MM.1S (cell line): ENCODE measurements at regions not wholly inside any gene's neighbourhood (a gene's known extent, or its start where the extent isn't known, plus 50 kb on each side); places are given as distances from the start of the nearest gene placed in this dataset.

Experiments used
- DNase-seq: peaks from one replicate; pipeline ENCODE4 v3.0.0-alpha.2; 2015
- H2AFZ ChIP-seq: fragments of 300-600 bp; sonication (generic); 2 replicates; pipeline ENCODE4 v1.6.0; 2016; ENCODE audit warnings: antibody characterized with exemption, low read length
- H3F3A ChIP-seq: fragments of 300-600 bp; sonication (generic); 2 replicates; pipeline ENCODE4 v1.6.1; 2016; ENCODE audit warnings: mild to moderate bottlenecking, antibody characterized with exemption, low read length, moderate library complexity, mixed read lengths; ENCODE audit not compliant: insufficient read depth
- H3K27ac ChIP-seq: fragments of 300-600 bp; sonication (generic); 2 replicates; pipeline ENCODE4 v1.5.1; 2016; ENCODE audit warnings: mild to moderate bottlenecking, low read length
- H3K27me3 ChIP-seq: fragments of 300-600 bp; sonication (generic); replicated peaks from 2 replicates; pipeline ENCODE4 v1.6.0; 2016; ENCODE audit warnings: low read length; ENCODE audit not compliant: insufficient read depth
- H3K36me3 ChIP-seq: fragments of 300-600 bp; sonication (generic); replicated peaks from 2 replicates; pipeline ENCODE4 v1.6.1; 2016; ENCODE audit warnings: mild to moderate bottlenecking, low read length, mixed read lengths; ENCODE audit not compliant: insufficient read depth
- H3K4me1 ChIP-seq: fragments of 300-600 bp; sonication (generic); 2 replicates; pipeline ENCODE4 v1.6.1; 2016; ENCODE audit warnings: low read length, mixed read lengths
- H3K4me2 ChIP-seq: fragments of 300-600 bp; sonication (generic); 2 replicates; pipeline ENCODE4 v1.6.0; 2016; ENCODE audit warnings: low read depth, low read length
- H3K4me3 ChIP-seq: fragments of 300-600 bp; sonication (generic); 2 replicates; pipeline ENCODE4 v1.5.1; 2016; ENCODE audit warnings: low read length, mixed read lengths
- H3K79me2 ChIP-seq: fragments of 300-600 bp; sonication (generic); 2 replicates; pipeline ENCODE4 v1.6.1; 2016; ENCODE audit warnings: mixed run types, low read length, mixed read lengths
- H3K9ac ChIP-seq: fragments of 300-600 bp; sonication (generic); 2 replicates; pipeline ENCODE4 v1.6.1; 2016; ENCODE audit warnings: low read length, mixed read lengths
- H3K9me2 ChIP-seq: fragments of 300-600 bp; sonication (generic); replicated peaks from 2 replicates; pipeline ENCODE4 v1.6.1; 2016; ENCODE audit warnings: mild to moderate bottlenecking, low read length, mixed read lengths; ENCODE audit not compliant: insufficient read depth
- H3K9me3 ChIP-seq: fragments of 300-600 bp; sonication (generic); replicated peaks from 2 replicates; pipeline ENCODE4 v1.6.1; 2016; ENCODE audit warnings: mild to moderate bottlenecking, low read length, mixed read lengths; ENCODE audit not compliant: insufficient read depth
- H4K20me1 ChIP-seq: fragments of 300-600 bp; sonication (generic); 2 replicates; pipeline ENCODE4 v1.6.1; 2016; ENCODE audit warnings: mild to moderate bottlenecking, low read length, moderate library complexity, mixed read lengths; ENCODE audit not compliant: insufficient read depth
- CTCF ChIP-seq: fragments of 300-600 bp; sonication (generic); IDR thresholded peaks from 2 replicates; pipeline ENCODE4 v1.5.1; 2016; ENCODE audit warnings: antibody characterized with exemption, low read length, mixed read lengths
- EZH2 ChIP-seq: fragments of 300-600 bp; sonication (generic); optimal IDR thresholded peaks from 2 replicates; pipeline ENCODE3; 2017; ENCODE audit warnings: low read depth, mild to moderate bottlenecking, antibody characterized with exemption, low read length, mixed read lengths
- EZH2phosphoT487 ChIP-seq: fragments of 300-600 bp; sonication (generic); IDR thresholded peaks from 2 replicates; pipeline ENCODE4 v1.6.1; 2018; ENCODE audit warnings: antibody characterized with exemption, low read length

DNA sequence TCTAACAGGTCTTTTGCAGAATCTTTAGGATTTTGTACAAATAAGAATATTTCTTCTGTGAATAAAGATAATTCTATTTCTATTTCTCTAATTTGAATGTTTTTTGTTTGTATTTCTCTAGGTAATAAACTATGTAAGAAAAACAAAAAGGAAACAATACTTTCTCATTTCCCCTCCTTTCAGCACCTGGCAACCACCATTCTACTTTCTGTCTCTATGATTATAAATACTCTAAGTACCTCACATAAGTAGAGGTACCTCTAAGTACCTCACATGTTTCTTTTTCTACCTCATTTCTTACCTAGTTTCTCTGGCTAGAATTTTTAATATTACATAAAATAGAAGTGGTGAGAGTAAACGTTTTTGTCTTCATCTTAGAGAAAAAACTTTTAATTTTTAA lies 550.0 kb downstream of the EPHA5 start:
- Histone ChIP-seq H3K4me2 (peak overlapping the region; percentile 11; the same call in 1 of the 2 replicates), H3K79me2 (no peaks in the 10 kb centered on the region), H3K9me2 (no peaks in the 10 kb centered on the region), H3K9ac (no peak overlapping the region), H4K20me1 (no peaks in the 10 kb centered on the region), H3K4me1 (peaks cover 10% of the 10 kb centered on the region), H3K27ac (no peak overlapping the region), H3K9me3 (no peaks in the 10 kb centered on the region), H2AFZ (no peak overlapping the region), H3F3A (no peaks in the 10 kb centered on the region), H3K4me3 (no peak overlapping the region), H3K36me3 (no peaks in the 10 kb centered on the region), H3K27me3 (no peaks in the 10 kb centered on the region)
- TF ChIP-seq EZH2phosphoT487: no peak
- TF ChIP-seq CTCF: no peak
- peak; percentile 38 for DNase-seq

- H3K27ac ChIP-seq: no peak overlapping the region
- H3F3A ChIP-seq: no peaks in the 10 kb centered on the region
- H3K79me2 ChIP-seq: no peaks in the 10 kb centered on the region
- no peak overlapping the region for H3K4me2 ChIP-seq
- TF ChIP-seq EZH2: no peak
- TF ChIP-seq CTCF: no peak
- TF ChIP-seq EZH2phosphoT487: no peak
- H3K27me3 ChIP-seq: no peaks in the 10 kb centered on the region
- no peak overlapping the region for H2AFZ ChIP-seq
- no peak for DNase-seq
- no peaks in the 10 kb centered on the region for H3K4me1 ChIP-seq
- no peak overlapping the region for H3K9ac ChIP-seq
- no peak overlapping the region for H3K4me3 ChIP-seq
- no peaks in the 10 kb centered on the region for H4K20me1 ChIP-seq
- H3K9me3 ChIP-seq: no peaks in the 10 kb centered on the region
- H3K9me2 ChIP-seq: no peaks in the 10 kb centered on the region
- H3K36me3 ChIP-seq: no peaks in the 10 kb centered on the region
Measured at GRCh38 chr4:65102419-65102818, 567.9 kb downstream of the EPHA5 start.

GRCh38 chr4:65096630-65097029 lies 573.7 kb downstream of the EPHA5 start:
- no peaks in the 10 kb centered on the region for H3K36me3 ChIP-seq
- H3K79me2 ChIP-seq: no peaks in the 10 kb centered on the region
- H2AFZ ChIP-seq: no peak overlapping the region
- no peaks in the 10 kb centered on the region for H3K9me3 ChIP-seq
- H3K27me3 ChIP-seq: no peaks in the 10 kb centered on the region
- no peak for TF ChIP-seq EZH2phosphoT487
- no peak for TF ChIP-seq EZH2
- no peak for TF ChIP-seq CTCF
- no peak overlapping the region for H3K27ac ChIP-seq
- H3K9me2 ChIP-seq: no peaks in the 10 kb centered on the region
- no peak overlapping the region for H3K4me3 ChIP-seq
- no peak overlapping the region for H3K9ac ChIP-seq
- no peaks in the 10 kb centered on the region for H4K20me1 ChIP-seq
- no peaks in the 10 kb centered on the region for H3F3A ChIP-seq
- H3K4me1 ChIP-seq: no peaks in the 10 kb centered on the region
- no peak for DNase-seq
- no peak overlapping the region for H3K4me2 ChIP-seq
